ENCODE measurements at regions not wholly inside any gene's neighbourhood (a gene's known extent, or its start where the extent isn't known, plus 50 kb on each side); places are given as distances from the start of the nearest gene placed in this dataset.
A peak's percentile ranks its signal among the peaks of the same experiment; 100 is the strongest.

- DNase-seq (ENCODE audit: low spot score): no peak
Observed at GRCh38 chr18:41753826-41754225, 201.2 kb upstream of the PIK3C3 start.

GRCh38 chr18:41752826-41753225 is 202.2 kb upstream of the PIK3C3 start:
- DNase-seq (ENCODE audit: low spot score): no peak

GRCh38 chr18:41751652-41752051 is 203.4 kb upstream of the PIK3C3 start:
- no peak for DNase-seq (ENCODE audit: low spot score)

GRCh38 chr18:41751161-41751560 is 203.9 kb upstream of the PIK3C3 start:
- DNase-seq (ENCODE audit: low spot score): no peak

- no peak for DNase-seq (ENCODE audit: low spot score)
Observed at GRCh38 chr18:41747723-41748242, 207.3 kb upstream of the PIK3C3 start.

GRCh38 chr18:41745166-41746049 is 209.6 kb upstream of the PIK3C3 start:
- DNase-seq (ENCODE audit: low spot score): peak; percentile 32

GRCh38 chr18:41744421-41745030 is 210.5 kb upstream of the PIK3C3 start:
- no peak for DNase-seq (ENCODE audit: low spot score)

- no peak for DNase-seq (ENCODE audit: low spot score)
Observed at GRCh38 chr18:41737218-41737617, 217.8 kb upstream of the PIK3C3 start.

GRCh38 chr18:41734917-41735316 is 220.1 kb upstream of the PIK3C3 start:
- no peak for DNase-seq (ENCODE audit: low spot score)

GRCh38 chr18:41732356-41732755 is 222.7 kb upstream of the PIK3C3 start:
- DNase-seq (ENCODE audit: low spot score): no peak

- no peak for DNase-seq (ENCODE audit: low spot score)
Observed at GRCh38 chr18:41731884-41732283, 223.2 kb upstream of the PIK3C3 start.

GRCh38 chr18:41724195-41724594 is 230.8 kb upstream of the PIK3C3 start:
- no peak for DNase-seq (ENCODE audit: low spot score)

- no peak for DNase-seq (ENCODE audit: low spot score)
Observed at GRCh38 chr18:41721103-41721790, 233.8 kb upstream of the PIK3C3 start.

- DNase-seq (ENCODE audit: low spot score): no peak
Observed at GRCh38 chr18:41720226-41720625, 234.8 kb upstream of the PIK3C3 start.

GRCh38 chr18:41719808-41720207 is 235.2 kb upstream of the PIK3C3 start:
- DNase-seq (ENCODE audit: low spot score): no peak

- DNase-seq (ENCODE audit: low spot score): no peak
Observed at GRCh38 chr18:41714872-41715271, 240.2 kb upstream of the PIK3C3 start.

GRCh38 chr18:41713969-41714825 is 240.8 kb upstream of the PIK3C3 start:
- DNase-seq (ENCODE audit: low spot score): no peak

GRCh38 chr18:41706301-41706700 is 248.7 kb upstream of the PIK3C3 start:
- DNase-seq (ENCODE audit: low spot score): no peak

GRCh38 chr18:41703744-41704530 is 251.1 kb upstream of the PIK3C3 start:
- no peak for DNase-seq (ENCODE audit: low spot score)

GRCh38 chr18:41700416-41700815 is 254.6 kb upstream of the PIK3C3 start:
- DNase-seq (ENCODE audit: low spot score): no peak

GRCh38 chr18:41695441-41695840 is 259.6 kb upstream of the PIK3C3 start:
- DNase-seq (ENCODE audit: low spot score): no peak
